HL-60 (cell line): ENCODE measurements at regions not wholly inside any gene's neighbourhood (a gene's known extent, or its start where the extent isn't known, plus 50 kb on each side); places are given as distances from the start of the nearest gene placed in this dataset.

ENCODE experiments used
- GABPA ChIP-seq: IDR thresholded peaks from 2 replicates; pipeline ENCODE4 v1.6.1; 2012; ENCODE audit warnings: low read depth
- POLR2AphosphoS5 ChIP-seq: IDR thresholded peaks from 2 replicates; pipeline ENCODE4 v1.6.1; 2012; ENCODE audit warnings: low read depth
- REST ChIP-seq: IDR thresholded peaks from 2 replicates; pipeline ENCODE4 v1.6.1; 2012; ENCODE audit warnings: low read depth; ENCODE audit not compliant: insufficient replicate concordance
- SPI1 ChIP-seq: IDR thresholded peaks from 2 replicates; pipeline ENCODE4 v1.6.1; 2012; ENCODE audit warnings: low read depth, mild to moderate bottlenecking, borderline replicate concordance
- TF ChIP-seq, protein P1 (sequence below): IDR thresholded peaks from one replicate; pipeline ENCODE4 v1.5.1; 2011; ENCODE audit warnings: low read length, control low read depth, inconsistent platforms; ENCODE audit not compliant: insufficient read depth

GRCh38 chr3:116863270-116863770, 153.7 kb downstream of the TUSC7 start:
- TF ChIP-seq, protein P1, sequence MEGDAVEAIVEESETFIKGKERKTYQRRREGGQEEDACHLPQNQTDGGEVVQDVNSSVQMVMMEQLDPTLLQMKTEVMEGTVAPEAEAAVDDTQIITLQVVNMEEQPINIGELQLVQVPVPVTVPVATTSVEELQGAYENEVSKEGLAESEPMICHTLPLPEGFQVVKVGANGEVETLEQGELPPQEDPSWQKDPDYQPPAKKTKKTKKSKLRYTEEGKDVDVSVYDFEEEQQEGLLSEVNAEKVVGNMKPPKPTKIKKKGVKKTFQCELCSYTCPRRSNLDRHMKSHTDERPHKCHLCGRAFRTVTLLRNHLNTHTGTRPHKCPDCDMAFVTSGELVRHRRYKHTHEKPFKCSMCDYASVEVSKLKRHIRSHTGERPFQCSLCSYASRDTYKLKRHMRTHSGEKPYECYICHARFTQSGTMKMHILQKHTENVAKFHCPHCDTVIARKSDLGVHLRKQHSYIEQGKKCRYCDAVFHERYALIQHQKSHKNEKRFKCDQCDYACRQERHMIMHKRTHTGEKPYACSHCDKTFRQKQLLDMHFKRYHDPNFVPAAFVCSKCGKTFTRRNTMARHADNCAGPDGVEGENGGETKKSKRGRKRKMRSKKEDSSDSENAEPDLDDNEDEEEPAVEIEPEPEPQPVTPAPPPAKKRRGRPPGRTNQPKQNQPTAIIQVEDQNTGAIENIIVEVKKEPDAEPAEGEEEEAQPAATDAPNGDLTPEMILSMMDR, result no peak
- TF ChIP-seq POLR2AphosphoS5, result no peak
- no peak for TF ChIP-seq REST
- no peak for TF ChIP-seq SPI1
- TF ChIP-seq GABPA, result no peak
